HG03039 (cell line): ENCODE measurements at regions not wholly inside any gene's neighbourhood (a gene's known extent, or its start where the extent isn't known, plus 50 kb on each side); places are given as distances from the start of the nearest gene placed in this dataset.

Experiments
- ATAC-seq: cut with Tn5 transposase; IDR thresholded peaks from one replicate; pipeline ENCODE4 v1.9.1; 2021; ENCODE audit warnings: mild to moderate bottlenecking, moderate library complexity; ENCODE audit not compliant: unreplicated experiment

GRCh38 chr5:129821477-129822131, 73.7 kb downstream of the MINAR2 start:
- no peak for ATAC-seq

GRCh38 chr5:129830288-129830687, 74.0 kb upstream of the CHSY3 start:
- ATAC-seq: no peak

- no peak for ATAC-seq
Measured at GRCh38 chr5:129836321-129836720, 67.9 kb upstream of the CHSY3 start.

DNA sequence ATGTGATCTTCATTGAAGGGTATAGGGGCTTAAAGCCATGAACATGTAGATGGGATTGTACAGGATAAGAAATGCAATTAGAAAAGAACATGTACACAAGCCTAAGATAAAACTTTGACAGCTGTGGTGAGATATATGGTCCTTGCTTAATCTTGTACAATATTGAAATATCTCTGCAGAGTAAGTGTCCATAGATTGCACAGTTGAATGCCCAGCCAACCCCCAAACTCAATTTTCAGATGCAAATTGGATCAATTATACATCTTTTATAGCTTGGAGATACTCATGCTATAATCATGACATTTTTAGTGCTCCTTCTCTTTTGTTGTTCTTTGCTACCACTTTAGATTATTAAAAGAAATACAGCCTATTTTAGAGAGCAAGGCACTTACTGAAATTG, 59.5 kb upstream of the CHSY3 start:
- no peak for ATAC-seq

DNA sequence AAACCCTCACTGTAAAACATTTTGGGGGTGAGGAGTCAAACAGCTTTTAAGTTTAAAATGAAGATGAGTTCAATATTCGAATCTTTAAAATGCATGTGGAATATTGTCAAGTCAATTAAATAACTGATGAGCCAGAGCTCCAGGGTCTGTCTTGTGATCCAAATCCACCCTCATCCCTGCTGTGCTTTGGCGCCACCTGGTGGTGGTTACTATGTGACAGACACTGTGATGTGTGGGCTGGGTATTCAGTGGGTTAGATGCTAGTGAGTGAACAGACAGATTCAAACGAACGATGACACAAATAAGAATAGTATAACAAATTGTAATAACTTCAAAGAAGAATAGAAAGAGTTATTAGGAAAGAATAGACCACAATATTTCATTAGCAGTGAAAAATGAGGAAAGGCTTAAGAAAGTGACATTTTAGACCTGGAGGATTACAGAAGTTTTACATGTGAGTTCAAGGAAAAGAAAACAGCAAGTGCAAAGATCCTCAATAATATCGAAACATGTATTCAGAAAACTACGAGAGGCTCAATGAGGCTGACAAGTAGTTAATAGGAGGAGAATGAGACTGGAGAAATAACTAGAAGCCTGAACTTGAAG, 51.4 kb upstream of the CHSY3 start:
- peak; percentile 98 for ATAC-seq

- ATAC-seq: no peak
Measured at GRCh38 chr5:129853588-129853987, 50.7 kb upstream of the CHSY3 start.
